MM.1S (cell line): ENCODE measurements at regions not wholly inside any gene's neighbourhood (a gene's known extent, or its start where the extent isn't known, plus 50 kb on each side); places are given as distances from the start of the nearest gene placed in this dataset.

ENCODE experiments used
- DNase-seq: peaks from one replicate; pipeline ENCODE4 v3.0.0-alpha.2; 2015
- H2AFZ ChIP-seq: fragments of 300-600 bp; sonication (generic); 2 replicates; pipeline ENCODE4 v1.6.0; 2016; ENCODE audit warnings: antibody characterized with exemption, low read length
- H3F3A ChIP-seq: fragments of 300-600 bp; sonication (generic); 2 replicates; pipeline ENCODE4 v1.6.1; 2016; ENCODE audit warnings: mild to moderate bottlenecking, antibody characterized with exemption, low read length, moderate library complexity, mixed read lengths; ENCODE audit not compliant: insufficient read depth
- H3K27ac ChIP-seq: fragments of 300-600 bp; sonication (generic); 2 replicates; pipeline ENCODE4 v1.5.1; 2016; ENCODE audit warnings: mild to moderate bottlenecking, low read length
- H3K27me3 ChIP-seq: fragments of 300-600 bp; sonication (generic); replicated peaks from 2 replicates; pipeline ENCODE4 v1.6.0; 2016; ENCODE audit warnings: low read length; ENCODE audit not compliant: insufficient read depth
- H3K36me3 ChIP-seq: fragments of 300-600 bp; sonication (generic); replicated peaks from 2 replicates; pipeline ENCODE4 v1.6.1; 2016; ENCODE audit warnings: mild to moderate bottlenecking, low read length, mixed read lengths; ENCODE audit not compliant: insufficient read depth
- H3K4me1 ChIP-seq: fragments of 300-600 bp; sonication (generic); 2 replicates; pipeline ENCODE4 v1.6.1; 2016; ENCODE audit warnings: low read length, mixed read lengths
- H3K4me2 ChIP-seq: fragments of 300-600 bp; sonication (generic); 2 replicates; pipeline ENCODE4 v1.6.0; 2016; ENCODE audit warnings: low read depth, low read length
- H3K4me3 ChIP-seq: fragments of 300-600 bp; sonication (generic); 2 replicates; pipeline ENCODE4 v1.5.1; 2016; ENCODE audit warnings: low read length, mixed read lengths
- H3K79me2 ChIP-seq: fragments of 300-600 bp; sonication (generic); 2 replicates; pipeline ENCODE4 v1.6.1; 2016; ENCODE audit warnings: mixed run types, low read length, mixed read lengths
- H3K9ac ChIP-seq: fragments of 300-600 bp; sonication (generic); 2 replicates; pipeline ENCODE4 v1.6.1; 2016; ENCODE audit warnings: low read length, mixed read lengths
- H3K9me2 ChIP-seq: fragments of 300-600 bp; sonication (generic); replicated peaks from 2 replicates; pipeline ENCODE4 v1.6.1; 2016; ENCODE audit warnings: mild to moderate bottlenecking, low read length, mixed read lengths; ENCODE audit not compliant: insufficient read depth
- H3K9me3 ChIP-seq: fragments of 300-600 bp; sonication (generic); replicated peaks from 2 replicates; pipeline ENCODE4 v1.6.1; 2016; ENCODE audit warnings: mild to moderate bottlenecking, low read length, mixed read lengths; ENCODE audit not compliant: insufficient read depth
- H4K20me1 ChIP-seq: fragments of 300-600 bp; sonication (generic); 2 replicates; pipeline ENCODE4 v1.6.1; 2016; ENCODE audit warnings: mild to moderate bottlenecking, low read length, moderate library complexity, mixed read lengths; ENCODE audit not compliant: insufficient read depth
- CTCF ChIP-seq: fragments of 300-600 bp; sonication (generic); IDR thresholded peaks from 2 replicates; pipeline ENCODE4 v1.5.1; 2016; ENCODE audit warnings: antibody characterized with exemption, low read length, mixed read lengths
- EZH2 ChIP-seq: fragments of 300-600 bp; sonication (generic); optimal IDR thresholded peaks from 2 replicates; pipeline ENCODE3; 2017; ENCODE audit warnings: low read depth, mild to moderate bottlenecking, antibody characterized with exemption, low read length, mixed read lengths
- EZH2phosphoT487 ChIP-seq: fragments of 300-600 bp; sonication (generic); IDR thresholded peaks from 2 replicates; pipeline ENCODE4 v1.6.1; 2018; ENCODE audit warnings: antibody characterized with exemption, low read length

DNA sequence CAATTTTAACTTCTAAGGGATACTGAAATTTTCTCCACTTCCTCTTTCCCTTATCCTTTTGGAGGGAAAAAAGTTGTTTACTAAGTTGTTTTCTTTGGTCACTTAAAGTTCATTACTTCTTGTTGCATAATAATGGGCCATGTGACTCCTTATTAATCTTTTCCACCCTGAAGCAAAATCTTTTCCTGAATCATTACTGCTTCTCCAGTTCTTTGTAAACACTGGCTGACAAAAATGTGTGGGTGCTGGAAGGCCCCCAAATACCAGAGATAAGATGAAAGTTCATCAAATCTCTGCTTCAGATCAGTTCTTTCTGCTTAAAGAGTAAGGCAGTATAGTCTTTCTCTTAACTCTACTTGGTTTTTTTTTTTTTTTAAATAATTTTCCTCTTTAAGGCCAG is 108.9 kb upstream of the NHS start:
- Histone ChIP-seq H3K27ac (no peak overlapping the region), H3K9ac (no peak overlapping the region), H2AFZ (no peak overlapping the region), H3K4me1 (no peaks in the 10 kb centered on the region), H3K4me2 (no peak overlapping the region), H3K27me3 (no peaks in the 10 kb centered on the region), H4K20me1 (no peaks in the 10 kb centered on the region), H3K9me3 (no peaks in the 10 kb centered on the region), H3K36me3 (no peaks in the 10 kb centered on the region), H3F3A (no peaks in the 10 kb centered on the region), H3K79me2 (no peaks in the 10 kb centered on the region), H3K4me3 (no peak overlapping the region), H3K9me2 (no peaks in the 10 kb centered on the region)
- DNase-seq: no peak
- no peak for TF ChIP-seq CTCF
- TF ChIP-seq EZH2phosphoT487: no peak
- no peak for TF ChIP-seq EZH2

DNA sequence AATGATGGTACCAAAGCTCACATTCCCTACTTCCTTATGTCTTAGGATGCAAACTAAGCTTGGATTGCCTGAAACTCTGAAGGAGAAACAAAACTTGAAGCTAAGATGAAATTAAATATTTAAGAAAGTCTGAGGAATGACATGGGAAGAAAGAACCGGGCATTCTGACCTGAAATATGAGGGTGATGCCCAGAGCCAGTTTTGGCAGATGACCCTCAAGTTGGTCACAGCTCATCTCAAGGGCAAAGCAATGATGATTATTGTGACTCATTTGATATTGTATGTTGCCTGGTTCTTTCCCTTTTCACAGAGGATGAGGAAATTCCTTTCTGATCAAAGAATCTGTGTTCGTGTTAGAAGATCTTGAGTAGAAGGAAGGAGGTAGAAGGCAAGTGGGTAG is 96.0 kb upstream of the NHS start:
- no peaks in the 10 kb centered on the region for H3K4me1 ChIP-seq
- no peaks in the 10 kb centered on the region for H3K36me3 ChIP-seq
- no peaks in the 10 kb centered on the region for H3K79me2 ChIP-seq
- H2AFZ ChIP-seq: no peak overlapping the region
- no peaks in the 10 kb centered on the region for H3K9me2 ChIP-seq
- no peak for TF ChIP-seq EZH2phosphoT487
- TF ChIP-seq EZH2: no peak
- TF ChIP-seq CTCF: no peak
- no peaks in the 10 kb centered on the region for H3K9me3 ChIP-seq
- H3F3A ChIP-seq: no peaks in the 10 kb centered on the region
- H3K27me3 ChIP-seq: no peaks in the 10 kb centered on the region
- no peaks in the 10 kb centered on the region for H4K20me1 ChIP-seq
- H3K9ac ChIP-seq: no peak overlapping the region
- H3K27ac ChIP-seq: no peak overlapping the region
- no peak for DNase-seq
- H3K4me2 ChIP-seq: no peak overlapping the region
- H3K4me3 ChIP-seq: no peak overlapping the region

DNA sequence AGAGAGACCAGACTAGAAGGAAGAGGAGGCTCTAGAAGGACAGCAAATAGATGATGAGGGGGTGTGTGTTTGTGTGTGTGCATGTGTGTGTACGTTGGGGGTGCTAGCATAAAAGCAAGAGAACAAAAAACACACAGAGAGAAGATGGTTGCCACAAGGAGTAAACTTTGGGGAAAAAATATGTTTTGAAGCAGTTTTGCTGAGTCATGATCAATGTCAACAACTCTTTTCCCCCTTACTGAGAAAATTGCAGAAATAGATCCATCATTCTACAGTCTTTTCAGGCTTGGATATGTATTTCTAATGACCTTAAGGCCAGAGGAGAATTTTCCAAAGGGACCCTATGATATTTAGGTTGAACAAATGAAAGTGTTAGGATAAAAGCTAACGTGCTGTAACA is 89.0 kb upstream of the NHS start:
- no peaks in the 10 kb centered on the region for H3K9me2 ChIP-seq
- no peak for TF ChIP-seq EZH2
- TF ChIP-seq CTCF: no peak
- TF ChIP-seq EZH2phosphoT487: no peak
- no peak overlapping the region for H3K27ac ChIP-seq
- H4K20me1 ChIP-seq: no peaks in the 10 kb centered on the region
- no peak overlapping the region for H2AFZ ChIP-seq
- no peak overlapping the region for H3K4me2 ChIP-seq
- no peak overlapping the region for H3K9ac ChIP-seq
- H3K4me3 ChIP-seq: no peak overlapping the region
- no peaks in the 10 kb centered on the region for H3F3A ChIP-seq
- no peaks in the 10 kb centered on the region for H3K27me3 ChIP-seq
- H3K36me3 ChIP-seq: no peaks in the 10 kb centered on the region
- no peaks in the 10 kb centered on the region for H3K4me1 ChIP-seq
- no peak for DNase-seq
- H3K9me3 ChIP-seq: no peaks in the 10 kb centered on the region
- no peaks in the 10 kb centered on the region for H3K79me2 ChIP-seq
